ENCODE measurements at regions not wholly inside any gene's neighbourhood (a gene's known extent, or its start where the extent isn't known, plus 50 kb on each side); places are given as distances from the start of the nearest gene placed in this dataset.
"Not testable (repeated sequence)": the region's sequence is repeated elsewhere in the genome, so short reads cannot be mapped to it uniquely, and the experiment has no call there.

DNA sequence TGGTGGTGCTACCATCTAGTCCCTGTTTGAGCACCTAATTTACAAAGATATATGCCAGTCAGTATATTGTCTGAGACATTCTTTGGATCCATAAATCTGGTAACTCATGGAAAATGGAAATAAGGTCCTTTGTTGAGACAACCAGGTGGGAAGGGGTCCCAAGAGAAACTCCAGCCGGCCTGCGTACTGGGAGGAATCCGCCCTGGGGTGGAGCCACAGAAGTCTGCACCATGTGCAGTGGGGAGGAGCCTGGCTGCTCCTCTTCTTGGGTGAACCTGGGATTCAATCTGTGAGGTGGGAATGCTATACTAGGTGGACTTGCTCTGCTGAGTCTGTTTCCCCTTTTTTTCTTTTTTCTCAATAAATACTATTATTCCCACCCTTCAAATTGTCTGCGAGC, 339.2 kb upstream of the TNRC6C start:
- Mint-ChIP-seq H3K4me3 (no peak overlapping the region), H3K9me3 (no peaks in the 10 kb centered on the region), H3K36me3 (no peaks in the 10 kb centered on the region), H3K4me1 (peaks cover 12% of the 10 kb centered on the region), H3K27ac (no peak overlapping the region)
- no peak for ATAC-seq
- DNase-seq (ENCODE audit: low spot score in 2 of 2) = no peak

DNA sequence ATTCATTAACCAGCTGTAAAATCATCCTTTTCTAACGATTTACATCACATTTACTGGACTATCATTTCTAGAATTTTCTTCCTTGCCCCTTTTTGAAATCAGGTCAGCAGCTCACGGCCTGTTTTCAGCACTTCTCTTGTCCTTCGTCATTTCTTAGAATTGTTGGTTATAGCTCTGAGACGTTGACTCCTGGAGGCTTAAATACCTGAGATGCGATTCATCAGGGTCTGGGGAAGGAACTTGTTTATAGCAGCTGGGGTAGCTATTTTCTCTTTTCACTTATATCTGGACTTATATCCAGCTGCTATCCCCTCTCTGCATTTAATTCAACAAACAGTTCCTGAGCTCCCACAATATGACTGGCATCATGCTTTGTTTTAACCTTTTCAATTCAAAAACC, 338.7 kb upstream of the TNRC6C start:
- Mint-ChIP-seq H3K4me3 (no peak overlapping the region), H3K9me3 (no peaks in the 10 kb centered on the region), H3K4me1 (peaks cover 12% of the 10 kb centered on the region), H3K36me3 (no peaks in the 10 kb centered on the region), H3K27ac (no peak overlapping the region)
- DNase-seq (ENCODE audit: low spot score in 2 of 2) = no peak
- ATAC-seq = no peak

DNA sequence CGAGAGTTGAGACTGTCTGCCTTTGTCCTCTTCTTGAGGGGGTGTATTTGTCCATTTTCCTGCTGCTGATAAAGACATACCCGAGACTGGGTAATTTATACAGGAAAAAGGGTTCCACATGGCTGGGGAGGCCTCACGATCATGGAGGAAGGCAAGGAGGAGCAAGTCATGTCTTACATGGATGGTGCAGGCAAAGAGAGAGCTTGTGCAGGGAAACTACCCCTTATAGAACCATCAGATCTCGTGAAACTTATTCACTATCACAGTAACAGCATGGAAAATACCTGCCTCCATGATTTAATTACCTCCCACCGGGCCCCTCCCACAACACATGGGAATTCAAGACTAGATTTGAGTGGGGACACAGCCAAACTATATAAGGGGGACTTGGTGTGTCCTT, 338.2 kb upstream of the TNRC6C start:
- no peak for ATAC-seq
- Mint-ChIP-seq H3K4me1 (peaks cover 12% of the 10 kb centered on the region), H3K9me3 (no peaks in the 10 kb centered on the region), H3K4me3 (no peak overlapping the region), H3K36me3 (no peaks in the 10 kb centered on the region), H3K27ac (no peak overlapping the region)
- no peak for DNase-seq (ENCODE audit: low spot score in 2 of 2)

DNA sequence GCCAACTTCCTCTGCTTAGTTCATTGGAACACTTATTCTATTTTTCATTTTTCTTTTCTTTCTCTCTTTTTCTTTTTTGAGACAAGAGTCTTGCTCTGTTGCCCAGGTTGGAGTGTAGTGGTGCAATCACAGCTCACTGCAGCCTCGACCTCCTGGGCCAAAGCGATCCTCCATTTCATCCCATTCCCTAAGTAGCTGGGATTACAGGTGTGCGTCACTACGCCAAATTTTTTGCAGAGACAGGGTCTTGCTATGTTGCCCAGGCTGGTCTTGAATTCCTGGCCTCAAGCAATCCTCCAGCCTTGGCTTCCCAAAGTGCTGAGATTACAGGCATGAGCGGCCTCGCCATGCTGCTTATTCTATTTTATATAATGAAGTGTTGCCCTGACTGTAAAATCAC, 336.4 kb upstream of the TNRC6C start:
- H3K27ac Mint-ChIP-seq; H3K36me3 Mint-ChIP-seq; H3K9me3 Mint-ChIP-seq; DNase-seq (ENCODE audit: low spot score in 2 of 2); H3K4me3 Mint-ChIP-seq; ATAC-seq: not testable (repeated sequence)
- peaks cover 12% of the 10 kb centered on the region for H3K4me1 Mint-ChIP-seq

DNA sequence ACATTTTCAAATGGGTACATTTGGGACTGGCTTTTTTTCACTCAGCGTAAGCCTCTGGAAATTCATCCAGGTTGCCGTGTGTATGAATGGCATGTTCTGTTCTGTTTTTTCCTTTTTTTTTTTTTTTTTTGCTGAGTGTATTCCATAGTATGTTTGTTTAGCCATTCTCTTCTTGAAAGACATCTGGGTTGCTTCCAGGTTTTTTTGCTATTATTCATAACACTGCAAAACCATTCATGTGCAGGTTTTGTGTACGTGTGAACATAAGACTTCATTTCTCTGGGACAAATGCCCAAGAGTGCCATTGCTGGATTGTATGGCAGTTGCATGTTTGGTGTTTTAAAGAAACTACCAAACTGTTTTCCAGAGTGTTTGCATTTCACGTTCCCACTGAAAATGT, 335.9 kb upstream of the TNRC6C start:
- peaks cover 12% of the 10 kb centered on the region for H3K4me1 Mint-ChIP-seq
- H3K36me3 Mint-ChIP-seq = no peaks in the 10 kb centered on the region

DNA sequence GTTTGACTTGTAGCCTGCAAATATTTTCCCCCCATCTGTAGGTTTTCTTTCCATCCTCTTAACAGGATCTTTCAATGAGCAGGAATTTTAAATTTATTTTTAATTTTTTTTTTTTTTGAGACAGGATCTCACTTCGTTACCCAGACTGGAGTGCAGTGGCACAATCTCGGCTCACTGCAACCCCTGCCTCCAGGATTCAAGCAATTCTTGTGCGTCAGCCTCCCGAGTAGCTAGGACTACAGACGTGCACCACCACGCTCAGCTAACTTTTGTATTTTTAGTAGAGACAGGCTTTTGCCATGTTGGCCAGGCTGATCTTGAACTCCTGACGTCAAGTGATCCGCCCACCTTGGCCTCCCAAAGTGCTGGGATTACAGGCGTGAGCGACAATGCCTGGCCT, 335.2 kb upstream of the TNRC6C start:
- H3K4me1 Mint-ChIP-seq; H3K9me3 Mint-ChIP-seq; H3K4me3 Mint-ChIP-seq; ATAC-seq; DNase-seq (ENCODE audit: low spot score in 2 of 2); H3K27ac Mint-ChIP-seq; H3K36me3 Mint-ChIP-seq: not testable (repeated sequence)

More for the DNA sequence above, 335.9 kb upstream of the TNRC6C start:
- no peak overlapping the region for H3K4me3 Mint-ChIP-seq
- DNase-seq (ENCODE audit: low spot score in 2 of 2) (no peak), ATAC-seq (no peak)
- no peak overlapping the region for H3K27ac Mint-ChIP-seq
- H3K9me3 Mint-ChIP-seq = peaks cover 5% of the 10 kb centered on the region

DNA sequence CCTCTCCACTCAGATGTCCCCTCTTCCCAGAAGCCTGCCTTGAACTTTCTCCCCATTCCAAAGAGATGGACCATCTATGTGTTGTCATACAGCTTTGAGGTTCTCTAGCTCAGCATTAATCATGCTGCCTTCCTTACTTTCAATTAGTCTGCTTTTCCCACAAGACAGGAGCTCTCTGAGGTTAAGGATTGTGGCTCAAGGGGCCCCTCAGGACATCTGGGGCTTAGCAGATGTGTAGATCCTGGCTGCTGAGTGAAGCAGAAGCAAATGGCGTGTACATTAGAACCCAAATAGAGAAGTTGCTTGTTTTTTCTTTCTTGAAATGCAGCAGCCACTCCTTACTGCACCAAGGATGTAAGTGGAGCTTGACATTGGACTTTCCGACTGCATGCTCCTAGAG, 330.5 kb upstream of the TNRC6C start:
- no peak for ATAC-seq
- no peak for DNase-seq (ENCODE audit: low spot score in 2 of 2)
- Mint-ChIP-seq H3K4me3 (no peak overlapping the region), H3K4me1 (no peaks in the 10 kb centered on the region), H3K9me3 (peaks cover 8% of the 10 kb centered on the region), H3K27ac (no peak overlapping the region), H3K36me3 (no peaks in the 10 kb centered on the region)

DNA sequence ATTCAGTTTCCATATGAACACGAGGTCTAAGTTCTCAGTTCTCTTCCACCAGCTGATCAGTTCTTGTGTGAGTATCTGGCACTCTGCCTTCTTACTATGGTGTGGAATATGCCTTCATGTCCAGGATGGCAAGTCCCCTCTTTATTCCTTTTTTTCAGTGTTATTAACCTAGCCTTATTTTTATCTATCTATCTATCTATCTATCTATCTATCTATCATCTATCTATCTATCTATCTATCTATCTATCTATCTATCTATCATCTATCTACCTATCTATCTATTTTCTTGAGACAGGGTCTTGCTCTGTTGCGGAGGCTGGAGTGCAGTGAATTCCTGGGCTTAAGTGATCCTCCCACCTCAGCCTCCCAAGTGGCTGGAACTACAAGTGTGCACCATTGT, 329.2 kb upstream of the TNRC6C start:
- not testable (repeated sequence) for ATAC-seq, H3K4me1 Mint-ChIP-seq, H3K27ac Mint-ChIP-seq

DNA sequence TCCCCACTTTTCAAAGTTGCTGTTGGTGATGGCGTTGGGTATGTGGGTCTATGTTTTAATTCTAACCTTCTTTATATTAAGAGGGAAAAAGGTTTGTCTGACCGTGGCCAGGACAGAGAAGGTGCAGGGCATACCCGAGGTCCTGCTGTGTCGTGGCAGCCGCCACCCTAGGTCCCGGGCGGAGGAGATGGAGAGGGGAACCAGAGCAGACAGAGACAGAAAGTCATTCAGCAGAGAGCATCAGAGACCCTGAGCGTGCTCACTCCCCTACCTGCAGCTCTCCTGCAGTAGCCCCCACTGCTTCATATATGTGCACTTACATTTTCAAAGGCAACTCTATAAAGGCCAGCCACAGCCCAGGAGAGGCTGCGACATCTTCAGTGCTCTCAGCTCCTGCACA, 327.2 kb upstream of the TNRC6C start:
- no peak for ATAC-seq
- H3K4me1 Mint-ChIP-seq = peaks cover 4% of the 10 kb centered on the region
- no peak for DNase-seq (ENCODE audit: low spot score in 2 of 2)
- no peak overlapping the region for H3K27ac Mint-ChIP-seq
- H3K36me3 Mint-ChIP-seq = no peaks in the 10 kb centered on the region
- H3K9me3 Mint-ChIP-seq = peaks cover 8% of the 10 kb centered on the region
- no peak overlapping the region for H3K4me3 Mint-ChIP-seq

More for the DNA sequence above, 329.2 kb upstream of the TNRC6C start:
- not testable (repeated sequence) for H3K36me3 Mint-ChIP-seq; H3K4me3 Mint-ChIP-seq; H3K9me3 Mint-ChIP-seq; DNase-seq (ENCODE audit: low spot score in 2 of 2)

DNA sequence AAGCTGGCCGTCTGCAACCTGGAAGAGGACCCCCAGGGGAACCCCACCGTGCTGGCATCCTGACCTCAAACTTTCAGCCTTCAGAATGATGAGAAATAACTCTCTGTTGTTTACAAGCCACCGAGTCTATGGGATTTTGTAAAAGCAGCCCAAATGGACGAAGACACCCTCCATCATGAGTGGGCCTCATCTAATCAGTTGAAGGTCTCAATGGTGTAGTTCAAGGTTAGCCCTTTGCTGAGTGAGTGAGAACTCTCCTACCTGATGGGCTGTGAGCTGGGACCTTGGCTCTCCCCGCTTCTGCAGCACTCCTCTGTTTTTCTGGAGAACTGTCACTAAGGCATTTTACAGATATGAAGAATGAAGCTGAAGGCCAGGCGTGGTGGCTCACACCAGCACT, 325.9 kb upstream of the TNRC6C start:
- H3K9me3 Mint-ChIP-seq = peaks cover 4% of the 10 kb centered on the region
- ATAC-seq (no peak), DNase-seq (ENCODE audit: low spot score in 2 of 2) (no peak)
- no peaks in the 10 kb centered on the region for H3K36me3 Mint-ChIP-seq
- peaks cover 4% of the 10 kb centered on the region for H3K4me1 Mint-ChIP-seq
- H3K4me3 Mint-ChIP-seq = no peak overlapping the region
- H3K27ac Mint-ChIP-seq = no peak overlapping the region

DNA sequence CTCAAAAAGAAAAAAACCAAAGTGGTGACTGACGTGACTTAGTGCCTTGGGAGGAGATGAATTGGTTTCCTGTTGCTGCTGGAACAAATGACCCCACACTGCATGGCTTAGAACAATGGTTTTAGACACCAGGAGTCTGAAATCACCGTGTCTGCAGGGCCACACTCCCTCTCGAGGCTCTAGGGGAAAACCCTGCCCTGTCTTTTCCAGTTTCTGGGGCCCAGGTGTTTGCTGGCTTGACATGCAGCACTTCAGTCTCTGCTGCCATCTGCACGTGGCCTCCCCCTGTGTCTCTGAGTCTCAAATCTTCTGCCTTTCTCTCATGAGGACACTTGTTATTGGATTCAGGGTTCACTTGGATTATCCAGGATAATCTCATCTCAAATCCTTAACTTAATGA, 323.8 kb upstream of the TNRC6C start:
- peak overlapping the region; percentile 57 for H3K27ac Mint-ChIP-seq
- no peak for DNase-seq (ENCODE audit: low spot score in 2 of 2)

DNA sequence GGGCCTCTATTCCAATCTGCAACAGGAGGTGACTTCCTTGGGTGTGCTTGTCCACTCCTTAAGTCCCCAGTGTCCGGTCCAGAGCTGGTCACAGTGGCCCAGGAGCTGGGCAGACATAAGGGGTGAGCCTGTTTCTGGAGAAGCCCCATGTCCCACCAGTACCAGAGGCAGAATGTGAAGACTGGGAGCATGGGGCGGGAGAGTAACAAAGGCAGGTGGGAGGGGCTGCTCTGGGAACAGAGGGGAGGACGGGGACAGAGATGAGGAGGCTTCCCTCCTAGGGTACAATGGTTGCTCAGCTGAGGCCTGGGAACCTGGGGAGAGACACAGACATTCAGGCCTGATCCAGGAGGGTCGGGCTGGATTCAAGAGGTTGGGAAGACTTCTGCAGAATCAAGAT, 323.3 kb upstream of the TNRC6C start:
- H3K36me3 Mint-ChIP-seq = no peaks in the 10 kb centered on the region
- DNase-seq (ENCODE audit: low spot score in 2 of 2) = no peak
- no peak for ATAC-seq
- H3K9me3 Mint-ChIP-seq = no peaks in the 10 kb centered on the region
- H3K27ac Mint-ChIP-seq = peak overlapping the region; percentile 57
- H3K4me3 Mint-ChIP-seq = no peak overlapping the region
- peaks cover 4% of the 10 kb centered on the region for H3K4me1 Mint-ChIP-seq

More for the DNA sequence above, 323.8 kb upstream of the TNRC6C start:
- peak; percentile 78 for ATAC-seq
- H3K36me3 Mint-ChIP-seq = no peaks in the 10 kb centered on the region
- no peak overlapping the region for H3K4me3 Mint-ChIP-seq
- peaks cover 4% of the 10 kb centered on the region for H3K4me1 Mint-ChIP-seq
- no peaks in the 10 kb centered on the region for H3K9me3 Mint-ChIP-seq

DNA sequence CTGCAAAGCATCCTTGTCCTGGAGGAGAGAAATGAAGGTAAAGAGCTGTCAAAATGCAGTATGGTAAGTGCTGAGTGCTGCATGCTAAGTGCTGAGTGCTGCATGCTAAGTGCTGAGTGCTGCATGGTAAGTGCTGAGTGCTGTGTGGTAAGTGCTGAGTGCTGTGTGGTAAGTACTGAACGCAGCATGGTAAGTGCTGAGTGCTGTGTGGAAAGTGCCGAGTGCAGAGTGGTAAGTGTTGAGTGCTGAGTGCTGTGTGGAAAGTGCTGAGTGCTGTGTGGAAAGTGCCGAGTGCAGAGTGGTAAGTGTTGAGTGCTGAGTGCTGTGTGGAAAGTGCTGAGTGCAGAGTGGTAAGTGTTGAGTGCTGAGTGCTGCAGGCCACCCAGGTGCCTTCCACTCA, 322.7 kb upstream of the TNRC6C start:
- DNase-seq (ENCODE audit: low spot score in 2 of 2); H3K4me1 Mint-ChIP-seq; H3K36me3 Mint-ChIP-seq; ATAC-seq; H3K4me3 Mint-ChIP-seq; H3K9me3 Mint-ChIP-seq: not testable (repeated sequence)
- peak overlapping the region; percentile 57 for H3K27ac Mint-ChIP-seq

DNA sequence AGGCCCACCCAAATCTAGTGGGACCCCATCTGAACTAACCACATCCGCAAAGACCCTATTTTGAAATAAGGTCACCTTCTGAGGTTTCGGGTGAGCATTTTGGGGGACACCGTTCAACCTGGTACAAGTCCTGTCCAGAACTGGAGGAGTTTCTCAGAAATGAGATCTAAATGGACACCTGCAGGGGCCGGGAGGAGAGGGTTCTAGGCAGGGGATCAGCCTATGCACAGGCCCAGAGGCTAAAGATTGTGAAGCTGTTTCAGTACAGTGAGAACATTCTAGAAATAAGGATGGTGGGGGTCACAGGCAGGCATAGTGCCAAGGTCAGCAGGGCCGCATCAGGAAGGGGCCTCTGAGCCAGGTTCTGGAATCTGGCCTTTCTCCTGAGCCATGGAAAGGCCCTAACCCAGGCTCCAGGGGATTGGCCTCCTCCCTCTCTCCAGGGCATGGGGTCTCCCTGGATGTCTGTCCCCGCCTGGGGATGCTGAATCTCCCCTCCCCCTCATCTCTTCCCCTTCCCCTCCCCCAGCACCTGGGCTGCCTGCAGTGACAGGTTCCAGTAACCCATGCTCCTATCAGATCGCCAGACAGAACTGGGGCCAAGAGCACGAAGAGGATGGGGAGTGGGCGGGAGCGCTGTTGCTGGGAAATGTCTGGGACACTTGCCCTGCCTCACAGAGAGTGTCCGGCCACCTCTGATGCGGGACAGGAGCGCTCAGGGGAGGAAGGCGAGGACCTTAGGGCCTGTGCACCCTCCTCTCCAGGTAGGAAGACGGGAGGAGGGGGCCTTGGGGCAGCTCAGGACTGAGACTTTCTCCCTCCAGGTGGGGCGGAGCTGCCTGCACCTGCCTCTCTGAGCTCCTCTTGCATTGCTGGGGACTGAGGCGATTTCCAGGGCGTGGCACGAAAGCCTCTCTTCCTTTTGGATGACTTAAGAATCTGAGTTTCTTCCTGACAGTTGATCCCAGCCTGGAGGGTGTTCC, 321.4 kb upstream of the TNRC6C start:
- ATAC-seq (no peak), DNase-seq (ENCODE audit: low spot score in 2 of 2) (no peak)
- Mint-ChIP-seq H3K9me3 (no peaks in the 10 kb centered on the region), H3K4me3 (no peak overlapping the region), H3K4me1 (peaks cover 4% of the 10 kb centered on the region), H3K27ac (no peak overlapping the region), H3K36me3 (no peaks in the 10 kb centered on the region)

DNA sequence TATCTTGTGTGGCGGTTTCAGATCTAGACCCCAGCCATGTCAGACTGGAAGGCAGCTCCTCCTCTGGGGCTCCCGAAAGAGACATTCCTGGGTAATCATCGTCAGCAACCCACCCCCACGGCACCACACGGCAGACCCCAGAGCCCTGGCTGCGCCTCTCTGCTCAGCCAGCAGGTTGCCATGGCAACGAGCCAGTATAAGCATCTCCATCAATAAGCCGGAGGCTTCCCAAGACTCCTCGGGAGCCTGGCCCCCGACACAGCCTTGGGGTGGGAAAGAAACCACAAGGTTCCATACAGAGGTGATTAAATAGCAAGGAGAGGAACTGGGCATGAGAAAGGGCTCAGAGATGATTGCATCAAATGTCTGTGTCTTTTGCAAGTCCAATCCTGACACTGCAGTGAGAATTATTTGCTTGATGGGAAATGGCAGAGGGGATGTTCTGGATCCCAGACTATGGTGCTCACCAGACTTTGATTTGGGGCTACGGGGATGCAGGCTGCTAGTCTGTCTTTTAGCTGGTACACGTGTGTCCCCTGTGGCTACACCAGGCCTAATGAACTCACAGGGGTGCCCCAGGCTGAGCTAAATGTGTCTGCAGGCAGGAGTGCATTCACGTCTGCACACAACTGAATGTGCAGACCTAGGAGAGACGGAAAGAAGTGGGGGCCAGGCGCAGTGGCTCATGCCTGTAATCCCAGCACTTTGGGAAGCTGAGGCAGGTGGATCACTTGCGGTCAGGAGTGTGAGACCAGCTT, 320.5 kb upstream of the TNRC6C start:
- Mint-ChIP-seq H3K9me3 (no peaks in the 10 kb centered on the region), H3K4me3 (no peak overlapping the region), H3K4me1 (peaks cover 4% of the 10 kb centered on the region), H3K36me3 (no peaks in the 10 kb centered on the region), H3K27ac (no peak overlapping the region)
- ATAC-seq (no peak), DNase-seq (ENCODE audit: low spot score in 2 of 2) (no peak)

DNA sequence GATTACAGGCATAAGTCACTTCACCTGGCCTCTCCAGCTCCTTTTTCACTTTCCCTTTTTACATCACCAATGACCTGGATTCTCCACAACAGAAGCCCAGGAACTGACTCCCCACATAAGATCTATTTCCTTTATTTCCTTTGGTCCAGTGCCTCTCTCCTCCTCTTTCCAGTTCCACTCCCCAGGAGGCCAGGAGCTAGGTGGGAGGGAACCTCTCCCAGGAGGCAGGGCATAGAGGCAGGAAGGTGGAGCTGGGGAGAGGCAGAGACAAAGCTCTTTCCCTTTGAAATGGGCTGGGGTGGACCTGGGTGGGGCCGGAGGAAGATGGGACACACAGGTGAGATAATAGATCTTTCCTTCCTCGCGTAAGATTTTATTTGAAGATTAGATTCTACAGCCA, 318.3 kb upstream of the TNRC6C start:
- DNase-seq (ENCODE audit: low spot score in 2 of 2) (no peak), ATAC-seq (no peak)
- no peaks in the 10 kb centered on the region for H3K36me3 Mint-ChIP-seq
- no peak overlapping the region for H3K4me3 Mint-ChIP-seq
- no peaks in the 10 kb centered on the region for H3K9me3 Mint-ChIP-seq
- no peak overlapping the region for H3K27ac Mint-ChIP-seq
- H3K4me1 Mint-ChIP-seq = peaks cover 12% of the 10 kb centered on the region

All from stimulated activated effector memory CD8-positive, alpha-beta T cell treated with anti-CD3 and anti-CD28 coated beads, Interleukin-12 subunit alpha, Interleukin-12 subunit beta, amount 100 ng/mL, for 72 hours (primary cell).